ENCODE measurements at regions not wholly inside any gene's neighbourhood (a gene's known extent, or its start where the extent isn't known, plus 50 kb on each side); places are given as distances from the start of the nearest gene placed in this dataset.
A peak's percentile ranks its signal among the peaks of the same experiment; 100 is the strongest.

GRCh38 chr9:108445431-108446071, 410.2 kb downstream of the ACTL7B start (continued):
- TF ChIP-seq ATF2 (CRISPR knock-in tag; IDR thresholded peaks at IDR 0.05) (peak; percentile 87), MEIS1 (CRISPR knock-in tag; IDR thresholded peaks at IDR 0.05; ENCODE audit: borderline replicate concordance) (0 out of 2 replicates have a peak, but pooled peaks have one; percentile 56), NFIB (CRISPR knock-in tag; IDR thresholded peaks at IDR 0.05; ENCODE audit: borderline replicate concordance) (no peak), CBX2 (IDR thresholded peaks at IDR 0.05; ENCODE audit: low read depth, low read length) (no peak), CBX2 (CRISPR knock-in tag; IDR thresholded peaks at IDR 0.05; ENCODE audit: low read depth) (no peak), PPARG (CRISPR knock-in tag; conservative IDR thresholded peaks at IDR 0.05) (peak; percentile 79), EP300 (IDR thresholded peaks at IDR 0.05; ENCODE audit: low read depth in 2 of 2, low read length in 2 of 2) (peak; percentile 81 to 98; a peak in 3 of 4 replicates), EP300 (CRISPR knock-in tag; IDR thresholded peaks at IDR 0.05; ENCODE audit: borderline replicate concordance) (peak; percentile 97), CREB1 (IDR thresholded peaks at IDR 0.05) (no peak), CREB1 (CRISPR knock-in tag; IDR thresholded peaks at IDR 0.05) (peak; percentile 39; the same call in 1 of the 2 replicates), ZNF569 (CRISPR knock-in tag; IDR thresholded peaks at IDR 0.05; ENCODE audit: borderline replicate concordance) (no peak), GTF2F1 (IDR thresholded peaks at IDR 0.05; ENCODE audit: low read length) (no peak), ZNF180 (CRISPR knock-in tag; IDR thresholded peaks at IDR 0.05; ENCODE audit: borderline replicate concordance, low read depth) (no peak), PCBP2 (optimal IDR thresholded peaks at IDR 0.05; ENCODE audit: low read depth, low read length, poor library complexity, severe bottlenecking) (no peak), POLR2G (IDR thresholded peaks at IDR 0.05; ENCODE audit: low read depth, low read length) (peak; percentile 68), ESRRA (CRISPR knock-in tag; IDR thresholded peaks at IDR 0.05; ENCODE audit: low read depth) (peak; percentile 70; the same call in 1 of the 2 replicates), ZNF879 (CRISPR knock-in tag; IDR thresholded peaks at IDR 0.05) (no peak), RFX5 (IDR thresholded peaks at IDR 0.05; ENCODE audit: low read depth, low read length) (no peak), ZFP41 (CRISPR knock-in tag; IDR thresholded peaks at IDR 0.05; ENCODE audit: borderline replicate concordance) (no peak), THAP11 (CRISPR knock-in tag; IDR thresholded peaks at IDR 0.05) (peak; percentile 78), ZNF101 (CRISPR knock-in tag; IDR thresholded peaks at IDR 0.05; ENCODE audit: borderline replicate concordance, low read depth) (no peak), ZNF513 (CRISPR knock-in tag; conservative IDR thresholded peaks at IDR 0.05) (no peak), TFDP2 (CRISPR knock-in tag; IDR thresholded peaks at IDR 0.05) (peak; percentile 51)
- TF ChIP-seq, protein P1, sequence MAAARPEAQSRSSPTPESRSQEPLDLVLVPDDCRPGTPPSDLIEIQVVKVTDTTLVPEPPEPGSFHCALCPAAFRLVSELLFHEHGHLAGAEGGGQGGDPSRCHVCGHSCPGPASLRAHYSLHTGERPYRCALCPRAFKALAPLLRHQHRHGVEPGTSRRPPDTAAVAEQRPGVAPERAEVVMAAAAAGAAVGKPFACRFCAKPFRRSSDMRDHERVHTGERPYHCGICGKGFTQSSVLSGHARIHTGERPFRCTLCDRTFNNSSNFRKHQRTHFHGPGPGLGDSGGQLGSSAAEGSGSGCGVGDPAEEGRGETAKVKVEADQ (CRISPR knock-in tag; IDR thresholded peaks at IDR 0.05; ENCODE audit: borderline replicate concordance), result 0 out of 2 replicates have a peak, but pooled peaks have one; percentile 38
- TF ChIP-seq, protein P2, sequence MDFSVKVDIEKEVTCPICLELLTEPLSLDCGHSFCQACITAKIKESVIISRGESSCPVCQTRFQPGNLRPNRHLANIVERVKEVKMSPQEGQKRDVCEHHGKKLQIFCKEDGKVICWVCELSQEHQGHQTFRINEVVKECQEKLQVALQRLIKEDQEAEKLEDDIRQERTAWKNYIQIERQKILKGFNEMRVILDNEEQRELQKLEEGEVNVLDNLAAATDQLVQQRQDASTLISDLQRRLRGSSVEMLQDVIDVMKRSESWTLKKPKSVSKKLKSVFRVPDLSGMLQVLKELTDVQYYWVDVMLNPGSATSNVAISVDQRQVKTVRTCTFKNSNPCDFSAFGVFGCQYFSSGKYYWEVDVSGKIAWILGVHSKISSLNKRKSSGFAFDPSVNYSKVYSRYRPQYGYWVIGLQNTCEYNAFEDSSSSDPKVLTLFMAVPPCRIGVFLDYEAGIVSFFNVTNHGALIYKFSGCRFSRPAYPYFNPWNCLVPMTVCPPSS (IDR thresholded peaks at IDR 0.05), result no peak

Measured in HepG2 (cell line).